GM12872 (cell line): ENCODE measurements at regions not wholly inside any gene's neighbourhood (a gene's known extent, or its start where the extent isn't known, plus 50 kb on each side); places are given as distances from the start of the nearest gene placed in this dataset.

Source experiments
- TF ChIP-seq, protein P1 (sequence below): IDR thresholded peaks from 3 replicates; pipeline ENCODE4 v1.5.1; 2011; ENCODE audit warnings: low read depth, mild to moderate bottlenecking, low read length, moderate library complexity; ENCODE audit not compliant: insufficient read depth

DNA sequence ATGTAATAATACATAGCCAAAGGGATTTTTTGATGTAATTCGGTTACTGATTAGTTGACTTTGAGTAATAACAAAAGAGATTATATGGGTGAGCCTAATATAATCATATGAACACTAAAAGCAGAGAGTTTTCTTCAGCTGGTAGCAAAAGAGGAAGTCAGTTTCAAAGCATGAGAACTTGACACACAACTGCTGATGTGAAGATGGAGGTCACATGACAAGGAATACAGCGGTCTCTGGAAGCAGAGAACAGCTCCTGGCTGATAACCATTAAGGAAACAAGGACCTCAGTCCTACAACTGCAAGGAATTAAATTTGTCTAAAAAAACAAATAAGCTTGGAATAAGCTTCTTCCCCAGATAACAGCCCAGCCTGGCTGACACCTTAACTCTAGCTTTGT is 119.1 kb upstream of the PRNP start:
- TF ChIP-seq, protein P1, sequence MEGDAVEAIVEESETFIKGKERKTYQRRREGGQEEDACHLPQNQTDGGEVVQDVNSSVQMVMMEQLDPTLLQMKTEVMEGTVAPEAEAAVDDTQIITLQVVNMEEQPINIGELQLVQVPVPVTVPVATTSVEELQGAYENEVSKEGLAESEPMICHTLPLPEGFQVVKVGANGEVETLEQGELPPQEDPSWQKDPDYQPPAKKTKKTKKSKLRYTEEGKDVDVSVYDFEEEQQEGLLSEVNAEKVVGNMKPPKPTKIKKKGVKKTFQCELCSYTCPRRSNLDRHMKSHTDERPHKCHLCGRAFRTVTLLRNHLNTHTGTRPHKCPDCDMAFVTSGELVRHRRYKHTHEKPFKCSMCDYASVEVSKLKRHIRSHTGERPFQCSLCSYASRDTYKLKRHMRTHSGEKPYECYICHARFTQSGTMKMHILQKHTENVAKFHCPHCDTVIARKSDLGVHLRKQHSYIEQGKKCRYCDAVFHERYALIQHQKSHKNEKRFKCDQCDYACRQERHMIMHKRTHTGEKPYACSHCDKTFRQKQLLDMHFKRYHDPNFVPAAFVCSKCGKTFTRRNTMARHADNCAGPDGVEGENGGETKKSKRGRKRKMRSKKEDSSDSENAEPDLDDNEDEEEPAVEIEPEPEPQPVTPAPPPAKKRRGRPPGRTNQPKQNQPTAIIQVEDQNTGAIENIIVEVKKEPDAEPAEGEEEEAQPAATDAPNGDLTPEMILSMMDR = no peak

DNA sequence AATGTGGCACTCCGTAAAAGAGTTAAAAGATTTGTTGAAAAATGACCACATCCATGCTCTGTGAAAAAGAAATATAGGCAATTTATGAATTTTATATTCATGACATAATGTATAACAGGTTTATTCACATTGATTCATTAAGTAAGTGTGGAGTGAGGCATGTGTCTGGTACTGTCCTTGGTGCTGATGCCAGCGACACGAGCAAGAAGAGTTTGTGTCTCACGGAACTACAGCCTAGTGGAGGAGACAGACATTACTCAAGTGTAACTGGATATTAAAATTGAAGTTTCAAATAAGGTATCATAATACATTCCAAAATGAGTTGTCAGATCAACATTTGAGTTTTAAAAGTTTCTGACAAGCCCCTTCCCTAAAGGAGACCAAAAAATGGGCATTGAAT is 122.7 kb upstream of the PRNP start:
- TF ChIP-seq, protein P1 = no peak

DNA sequence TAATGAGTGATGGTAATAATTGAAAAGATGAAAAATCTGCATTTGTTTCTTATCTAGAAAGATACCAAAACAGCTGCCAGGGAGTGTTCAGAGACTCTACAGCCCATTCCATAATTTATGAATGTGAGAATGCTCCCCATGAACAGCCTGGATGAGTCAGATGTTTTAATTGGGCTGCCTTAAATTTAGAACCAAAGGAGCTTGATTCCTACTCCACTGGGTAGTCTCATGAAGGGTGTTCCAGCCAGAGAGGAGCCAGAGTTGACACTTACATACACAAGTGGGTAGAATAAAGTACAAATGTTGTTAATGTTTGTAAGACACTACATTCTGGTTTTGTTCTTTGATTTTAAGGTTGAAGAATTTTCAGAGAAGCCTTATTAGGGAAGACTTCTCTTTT is 123.2 kb upstream of the PRNP start:
- TF ChIP-seq, protein P1 = no peak

DNA sequence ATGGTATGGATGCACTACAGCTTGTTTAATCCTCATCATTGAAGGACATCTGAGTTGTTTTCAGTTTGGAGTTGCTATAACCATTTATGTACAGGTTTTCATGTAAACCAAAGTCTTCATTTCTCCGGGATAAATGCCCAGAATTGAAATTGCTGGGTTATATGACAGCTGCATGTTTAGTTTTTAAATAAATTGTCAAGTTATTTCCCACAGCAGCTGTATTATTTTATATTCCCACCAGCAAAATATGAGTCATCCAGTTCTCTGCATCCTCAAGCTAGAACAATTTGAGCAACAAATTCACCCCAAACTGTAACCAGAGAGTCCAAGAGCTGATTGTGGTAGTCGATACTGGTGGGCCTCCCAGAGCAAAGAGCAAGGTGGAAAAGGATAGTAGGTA is 125.6 kb upstream of the PRNP start:
- TF ChIP-seq, protein P1 = no peak

DNA sequence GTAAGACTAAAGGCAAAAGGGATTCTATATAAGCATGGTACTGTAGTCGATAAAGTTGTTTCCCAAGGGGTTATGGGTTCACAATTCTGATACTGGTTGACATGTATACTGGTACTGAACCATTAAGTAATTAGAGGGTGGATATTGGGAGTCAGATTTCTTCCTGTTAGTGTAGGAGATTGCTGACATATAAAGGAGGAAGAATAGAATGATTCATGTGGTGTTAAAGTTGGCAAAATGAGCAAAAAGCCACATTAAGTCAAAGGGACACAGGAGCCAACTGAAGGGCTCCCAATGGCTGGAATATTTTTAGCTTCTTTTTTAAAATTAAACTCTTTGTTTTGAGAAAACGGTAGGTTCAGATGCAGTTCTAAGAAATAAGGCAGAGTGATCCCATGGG is 126.3 kb upstream of the PRNP start:
- TF ChIP-seq, protein P1 = no peak

DNA sequence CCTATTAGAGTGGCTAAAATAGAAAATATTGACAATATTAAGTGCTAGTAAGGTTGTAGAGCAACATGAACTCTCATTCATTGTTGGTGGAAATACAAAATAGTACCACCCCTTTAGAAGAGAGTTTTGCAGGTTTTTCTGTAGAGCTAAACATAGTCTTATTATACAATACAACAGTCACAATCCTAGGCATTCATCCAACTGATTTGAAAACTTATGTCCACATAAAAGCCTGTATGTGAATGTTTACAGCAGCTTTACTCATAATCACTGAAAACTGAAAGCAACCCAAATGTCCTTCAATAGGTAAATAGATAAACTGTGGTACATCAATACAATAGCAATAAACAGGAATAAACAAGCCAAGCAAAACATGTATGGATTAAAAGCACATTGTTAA is 127.2 kb upstream of the PRNP start:
- TF ChIP-seq, protein P1 = no peak

DNA sequence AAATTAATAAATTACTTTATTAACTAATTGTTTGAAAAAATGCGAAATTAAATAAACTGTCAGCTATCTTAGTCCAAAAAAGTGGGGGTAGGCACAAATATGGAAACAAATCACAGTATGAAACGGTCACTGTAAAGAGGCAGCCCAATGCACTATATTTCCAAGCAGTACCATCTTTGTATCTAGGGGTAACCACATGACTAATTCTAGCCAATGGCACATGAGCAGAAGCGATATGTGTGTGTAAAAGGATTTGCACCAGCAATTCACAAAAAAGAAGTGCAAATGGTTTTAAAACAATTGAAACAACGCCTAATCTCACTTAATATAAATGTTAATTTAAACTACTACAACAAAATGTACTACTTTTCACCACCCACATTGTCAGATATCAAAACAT is 129.5 kb upstream of the PRNP start:
- TF ChIP-seq, protein P1 = no peak

DNA sequence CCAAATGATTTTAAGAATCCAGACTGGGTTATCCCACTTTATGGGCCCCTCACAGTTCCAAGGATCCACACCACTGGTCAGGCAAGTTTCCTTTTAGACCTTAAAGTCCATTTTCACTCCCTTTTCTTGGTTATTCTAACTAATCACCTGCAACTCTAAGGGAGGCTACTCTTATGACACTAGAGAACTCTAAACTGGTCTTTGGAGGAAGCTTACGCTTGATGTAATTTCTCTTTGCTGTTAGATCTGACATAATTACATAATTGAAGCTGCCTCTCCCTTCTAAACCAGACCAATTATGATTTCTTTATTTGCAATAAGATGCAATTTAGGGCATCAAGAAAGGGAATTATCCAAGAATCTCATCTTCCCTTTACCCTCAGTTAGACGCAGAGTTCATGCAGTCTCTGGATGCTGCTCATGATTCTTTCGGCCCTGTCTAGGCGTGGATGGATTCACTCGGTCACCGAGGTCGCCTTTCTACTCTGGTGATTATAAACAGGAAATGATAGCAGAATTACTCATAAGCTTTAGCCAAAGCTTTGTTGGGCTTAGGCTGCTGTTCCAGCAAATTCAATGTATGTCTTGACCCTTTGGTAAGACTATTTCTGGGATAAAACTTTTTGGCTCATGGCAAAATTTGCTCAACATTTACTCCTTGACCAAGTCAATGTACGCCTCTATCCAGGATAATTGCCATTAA is 130.9 kb upstream of the PRNP start:
- TF ChIP-seq, protein P1 = no peak
